Tibial artery (tissue), 4 donors: ENCODE measurements at regions not wholly inside any gene's neighbourhood (a gene's known extent, or its start where the extent isn't known, plus 50 kb on each side); places are given as distances from the start of the nearest gene placed in this dataset.

Experiments used
- DNase-seq, 2 donors: peaks; one replicate each; pipeline ENCODE4 v3.0.0-alpha.2; 2019
- H3K27ac ChIP-seq, 2 donors: fragments of 200-600 bp; sonication (generic) in 1 of 2; 1 replicate in 1 of 2; 2 replicates in 1 of 2; pipeline ENCODE4 v1.5.1; 2018 to 2019; ENCODE audit warnings: mild to moderate bottlenecking in 1 of 2
- H3K27me3 ChIP-seq, 2 donors: fragments of 200-600 bp; sonication (generic) in 1 of 2; one replicate each; pipeline versions ENCODE4 v1.5.1 to v1.6.0; 2016 to 2019
- H3K36me3 ChIP-seq, 3 donors: fragments of 200-600 bp; sonication (generic) in 2 of 3; one replicate each; pipeline ENCODE4 v1.5.1; 2016 to 2019; ENCODE audit warnings: mild to moderate bottlenecking in 2 of 3
- H3K4me1 ChIP-seq, 4 donors: fragments of 200-600 bp; sonication (generic) in 2 of 4; 1 replicate in 3 of 4; 2 replicates in 1 of 4; pipeline ENCODE4 v1.5.1; 2016 to 2019
- H3K4me3 ChIP-seq, 2 donors: fragments of 200-600 bp; sonication (generic) in 1 of 2; 1 replicate in 1 of 2; 2 replicates in 1 of 2; pipeline ENCODE4 v1.5.1; 2018 to 2019; ENCODE audit warnings: mild to moderate bottlenecking in 2 of 2
- H3K9me3 ChIP-seq, 3 donors: fragments of 200-600 bp; sonication (generic) in 1 of 3; one replicate each; pipeline ENCODE4 v1.5.1; 2016 to 2019
- CTCF ChIP-seq, 2 experiments: fragments of 200-600 bp in 1 of 2; fragments of 450-650 bp in 1 of 2; IDR thresholded peaks; one replicate each; pipeline ENCODE4 v1.5.1; 2017 to 2019; ENCODE audit warnings: antibody characterized with exemption in 2 of 2, mild to moderate bottlenecking in 1 of 2, moderate library complexity in 1 of 2
- intact Hi-C: fragments of 100-400 bp; cut with DNase I; formaldehyde crosslinking; loops from one replicate; pipeline ENCODE4 v1.15.0; 2023; ENCODE audit warnings: low total_unique reads

DNA sequence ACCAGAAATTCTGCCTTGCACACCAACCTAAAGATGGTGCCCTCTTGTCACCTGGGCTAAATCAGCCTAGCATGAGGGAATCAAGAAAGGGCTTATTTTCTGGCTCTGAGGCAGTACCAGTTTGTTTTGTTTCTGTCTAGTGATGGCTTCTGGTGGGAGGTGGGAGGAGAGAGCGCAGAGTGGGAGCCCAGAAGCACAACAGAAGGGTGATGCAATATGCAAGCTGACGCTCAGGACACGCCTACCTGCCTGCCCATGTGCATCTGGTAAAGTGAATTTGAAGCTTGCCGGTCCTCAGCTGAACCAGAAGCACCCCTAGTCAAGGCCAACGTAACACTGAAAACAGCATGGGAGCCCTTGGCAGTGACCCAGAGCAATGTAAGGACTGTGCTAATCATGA, 138.4 kb upstream of the TIAM1 start:
- Histone ChIP-seq H3K9me3 (peaks cover 0 to 23% (median 0%) of the 10 kb centered on the region in 3 donors), H3K27me3 (no peaks in the 10 kb centered on the region), H3K4me3 (no peak overlapping the region), H3K36me3 (no peaks in the 10 kb centered on the region), H3K4me1 (no peaks in the 10 kb centered on the region), H3K27ac (no peak overlapping the region)
- no peak for TF ChIP-seq CTCF (IDR thresholded peaks at IDR 0.05)
- intact Hi-C loops, result no loop called here
- no peak for DNase-seq

- intact Hi-C loops, result no loop called here
- no peak for DNase-seq
- H3K4me3 ChIP-seq, result no peak overlapping the region
- H3K36me3 ChIP-seq, result no peaks in the 10 kb centered on the region
- H3K27ac ChIP-seq, result no peak overlapping the region
- H3K4me1 ChIP-seq, result no peaks in the 10 kb centered on the region
- H3K9me3 ChIP-seq, result peaks cover 0 to 18% (median 0%) of the 10 kb centered on the region in 3 donors
- TF ChIP-seq CTCF (IDR thresholded peaks at IDR 0.05), result no peak
- no peaks in the 10 kb centered on the region for H3K27me3 ChIP-seq
Measured at GRCh38 chr21:31480228-31480627, 136.2 kb upstream of the TIAM1 start.

GRCh38 chr21:31479714-31480113, 135.7 kb upstream of the TIAM1 start:
- Histone ChIP-seq H3K36me3 (no peaks in the 10 kb centered on the region), H3K9me3 (peaks cover 0 to 15% (median 0%) of the 10 kb centered on the region in 3 donors), H3K4me1 (no peaks in the 10 kb centered on the region), H3K4me3 (no peak overlapping the region), H3K27ac (no peak overlapping the region), H3K27me3 (no peaks in the 10 kb centered on the region)
- DNase-seq, result no peak
- no peak for TF ChIP-seq CTCF (IDR thresholded peaks at IDR 0.05)
- intact Hi-C loops, result no loop called here

GRCh38 chr21:31479222-31479621, 135.2 kb upstream of the TIAM1 start:
- Histone ChIP-seq H3K27ac (no peak overlapping the region), H3K9me3 (peaks cover 0 to 13% (median 0%) of the 10 kb centered on the region in 3 donors), H3K4me3 (no peak overlapping the region), H3K4me1 (no peaks in the 10 kb centered on the region), H3K27me3 (no peaks in the 10 kb centered on the region), H3K36me3 (no peaks in the 10 kb centered on the region)
- DNase-seq, result no peak
- intact Hi-C loops, result no loop called here
- TF ChIP-seq CTCF (IDR thresholded peaks at IDR 0.05), result no peak

- intact Hi-C loops, result no loop called here
- Histone ChIP-seq H3K27ac (no peak overlapping the region), H3K9me3 (peaks cover 0 to 8% (median 0%) of the 10 kb centered on the region in 3 donors), H3K4me3 (no peak overlapping the region), H3K36me3 (no peaks in the 10 kb centered on the region), H3K4me1 (no peaks in the 10 kb centered on the region), H3K27me3 (no peaks in the 10 kb centered on the region)
- no peak for TF ChIP-seq CTCF (IDR thresholded peaks at IDR 0.05)
- DNase-seq, result no peak
Measured at GRCh38 chr21:31476263-31477022, 132.4 kb upstream of the TIAM1 start.
